Loucy (cell line): ENCODE measurements at regions not wholly inside any gene's neighbourhood (a gene's known extent, or its start where the extent isn't known, plus 50 kb on each side); places are given as distances from the start of the nearest gene placed in this dataset.

ENCODE experiments used
- EZH2phosphoT487 ChIP-seq: fragments of 200-600 bp; IDR thresholded peaks from 2 replicates; pipeline ENCODE4 v1.6.1; 2018; ENCODE audit warnings: antibody characterized with exemption, mild to moderate bottlenecking, moderate library complexity, borderline replicate concordance
- TF ChIP-seq, protein P1 (sequence below): fragments of 200-600 bp; sonication (generic); conservative IDR thresholded peaks from 2 replicates; pipeline ENCODE4 v1.5.1; 2014; ENCODE audit warnings: mild to moderate bottlenecking, antibody characterized with exemption, low read length

DNA sequence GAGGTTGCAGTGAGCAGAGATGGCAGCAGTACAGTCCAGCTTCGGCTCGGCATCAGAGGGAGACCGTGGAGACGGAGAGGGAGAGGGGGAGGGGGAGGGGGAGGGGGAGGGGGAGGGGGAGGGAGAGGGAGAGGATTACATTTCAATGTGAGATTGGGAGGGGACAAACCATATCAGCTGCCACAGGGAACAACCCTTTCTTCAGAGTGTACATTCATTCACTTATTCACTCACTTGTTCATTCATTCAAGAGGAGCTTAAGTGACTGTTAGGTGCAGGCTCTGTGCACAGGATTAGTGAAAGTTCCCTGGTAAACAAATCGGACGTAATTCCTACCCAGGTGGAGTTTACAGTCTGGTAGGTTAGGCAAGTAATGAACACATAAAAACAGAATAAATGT, 65.6 kb upstream of the MEDAG start:
- TF ChIP-seq, protein P1, sequence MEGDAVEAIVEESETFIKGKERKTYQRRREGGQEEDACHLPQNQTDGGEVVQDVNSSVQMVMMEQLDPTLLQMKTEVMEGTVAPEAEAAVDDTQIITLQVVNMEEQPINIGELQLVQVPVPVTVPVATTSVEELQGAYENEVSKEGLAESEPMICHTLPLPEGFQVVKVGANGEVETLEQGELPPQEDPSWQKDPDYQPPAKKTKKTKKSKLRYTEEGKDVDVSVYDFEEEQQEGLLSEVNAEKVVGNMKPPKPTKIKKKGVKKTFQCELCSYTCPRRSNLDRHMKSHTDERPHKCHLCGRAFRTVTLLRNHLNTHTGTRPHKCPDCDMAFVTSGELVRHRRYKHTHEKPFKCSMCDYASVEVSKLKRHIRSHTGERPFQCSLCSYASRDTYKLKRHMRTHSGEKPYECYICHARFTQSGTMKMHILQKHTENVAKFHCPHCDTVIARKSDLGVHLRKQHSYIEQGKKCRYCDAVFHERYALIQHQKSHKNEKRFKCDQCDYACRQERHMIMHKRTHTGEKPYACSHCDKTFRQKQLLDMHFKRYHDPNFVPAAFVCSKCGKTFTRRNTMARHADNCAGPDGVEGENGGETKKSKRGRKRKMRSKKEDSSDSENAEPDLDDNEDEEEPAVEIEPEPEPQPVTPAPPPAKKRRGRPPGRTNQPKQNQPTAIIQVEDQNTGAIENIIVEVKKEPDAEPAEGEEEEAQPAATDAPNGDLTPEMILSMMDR = no peak
- no peak for TF ChIP-seq EZH2phosphoT487
